GM12878 (cell line): ENCODE measurements at regions not wholly inside any gene's neighbourhood (a gene's known extent, or its start where the extent isn't known, plus 50 kb on each side); places are given as distances from the start of the nearest gene placed in this dataset.

Experiments used
- ATAC-seq: fragments of 200-7000 bp; cut with Tn5 transposase; 3 replicates; pipeline ENCODE4 v1.9.1; 2020; ENCODE audit warnings: mild to moderate bottlenecking, moderate library complexity
- BruUV-seq: library from RNA; stranded (reverse); fragments of 400-500 nt; replicated peaks from 2 replicates; lab custom pipeline; 2021; lab: Mats Ljungman, UMichigan
- CTCF ChIA-PET: fragments of 300-600 bp; sonication (Branson Sonifier 250); formaldehyde crosslinking; extraction: SDS; loops from one replicate; lab custom pipeline; 2021; ENCODE audit warnings: inconsistent platforms; lab: Yijun Ruan, JAX
- POLR2A ChIA-PET: fragments of 350-600 bp; formaldehyde crosslinking; extraction: SDS; loops from one replicate; lab custom pipeline; 2021; ENCODE audit warnings: inconsistent platforms; lab: Charles Lee
- RAD21 ChIA-PET: fragments of 300-600 bp; sonication (Branson Sonifier 250); formaldehyde crosslinking; loops from one replicate; lab custom pipeline; 2023; ENCODE audit warnings: antibody characterized with exemption; ENCODE audit not compliant: unreplicated experiment; lab: Charles Lee
- SMC1A ChIA-PET: fragments of 300-600 bp; sonication (Branson Sonifier 250); formaldehyde crosslinking; loops from one replicate; lab custom pipeline; 2023; ENCODE audit not compliant: unreplicated experiment, uncharacterized antibody; lab: Charles Lee
- DNase-seq: peaks from one replicate; pipeline ENCODE4 v3.0.0-alpha.2; 2011; ENCODE audit warnings: low read depth, low spot score
- FAIRE-seq: peaks from 3 replicates; lab custom pipeline; 2011; peaks lifted over from hg19 to GRCh38; lab: Jason Lieb, UNC
- H2AFZ ChIP-seq: 2 replicates; pipeline ENCODE4 v1.6.0; 2011; ENCODE audit warnings: low read depth, low read length, control low read depth; ENCODE audit not compliant: control insufficient read depth
- H3K27ac ChIP-seq: 2 replicates; pipeline ENCODE4 v1.5.1; 2011; ENCODE audit warnings: control low read depth; ENCODE audit not compliant: control insufficient read depth, insufficient read depth
- H3K27me3 ChIP-seq, 2 experiments: replicated peaks in 1 of 2; 2 replicates each; pipeline versions ENCODE4 v1.6.0 to v1.6.1; 2011; ENCODE audit warnings: low read length in 1 of 2; ENCODE audit not compliant: control insufficient read depth in 2 of 2, insufficient read depth in 2 of 2
- H3K36me3 ChIP-seq, 2 experiments: 2 replicates each; pipeline ENCODE4 v1.5.1; 2011; ENCODE audit warnings: low read length in 1 of 2; ENCODE audit not compliant: control insufficient read depth in 2 of 2, insufficient read depth in 2 of 2
- H3K4me1 ChIP-seq: 2 replicates; pipeline ENCODE4 v1.6.1; 2011; ENCODE audit warnings: mild to moderate bottlenecking, low read length, moderate library complexity, mixed read lengths; ENCODE audit not compliant: control insufficient read depth, insufficient read depth
- H3K4me2 ChIP-seq: 2 replicates; pipeline ENCODE4 v1.6.0; 2011; ENCODE audit warnings: control low read depth; ENCODE audit not compliant: control insufficient read depth, insufficient read depth
- H3K4me3 ChIP-seq: fragments of 200-600 bp; sonication (generic); 2 replicates; pipeline ENCODE4 v1.5.1; 2016
- H3K79me2 ChIP-seq: 2 replicates; pipeline ENCODE4 v1.6.0; 2011; ENCODE audit warnings: low read length; ENCODE audit not compliant: control insufficient read depth, insufficient read depth
- H3K9ac ChIP-seq: 2 replicates; pipeline ENCODE4 v1.8.0; 2011; ENCODE audit warnings: low read length, control low read depth, mixed read lengths; ENCODE audit not compliant: control insufficient read depth, insufficient read depth
- H3K9me3 ChIP-seq: replicated peaks from 3 replicates; pipeline ENCODE4 v1.5.1; 2011; ENCODE audit warnings: mild to moderate bottlenecking, low read length; ENCODE audit not compliant: control insufficient read depth, insufficient read depth
- H4K20me1 ChIP-seq: 2 replicates; pipeline ENCODE4 v1.6.0; 2011; ENCODE audit not compliant: control insufficient read depth, insufficient read depth
- ATF2 ChIP-seq: IDR thresholded peaks from 2 replicates; pipeline ENCODE4 v1.6.1; 2012; ENCODE audit warnings: low read length, inconsistent platforms
- DPF2 ChIP-seq: fragments of 450-650 bp; IDR thresholded peaks from 2 replicates; pipeline ENCODE4 v1.6.1; 2017; ENCODE audit warnings: mild to moderate bottlenecking
- ESRRA ChIP-seq: IDR thresholded peaks from 2 replicates; pipeline ENCODE4 v1.6.1; 2012; ENCODE audit warnings: mild to moderate bottlenecking, low read length, improper control_type of control experiment
- HDAC6 ChIP-seq: fragments of 200-600 bp; sonication (generic); IDR thresholded peaks from one replicate; pipeline ENCODE4 v1.8.0; 2017; ENCODE audit warnings: antibody characterized with exemption; ENCODE audit not compliant: unreplicated experiment
- KAT2A ChIP-seq: conservative IDR thresholded peaks from 2 replicates; pipeline ENCODE4 v1.6.1; 2011; ENCODE audit warnings: low read depth, low read length; ENCODE audit not compliant: control insufficient read depth
- MTA3 ChIP-seq: IDR thresholded peaks from 2 replicates; pipeline ENCODE4 v1.6.1; 2012; ENCODE audit warnings: low read length, inconsistent platforms, borderline replicate concordance
- SIX5 ChIP-seq: IDR thresholded peaks from 2 replicates; pipeline ENCODE4 v1.6.1; 2011; ENCODE audit warnings: mild to moderate bottlenecking, low read depth, low read length, moderate library complexity; ENCODE audit not compliant: severe bottlenecking
- TCF7 ChIP-seq: IDR thresholded peaks from 2 replicates; pipeline ENCODE4 v1.6.1; 2014; ENCODE audit warnings: antibody characterized with exemption, borderline replicate concordance
- WGBS: methylation state at CpG from one replicate; pipeline ENCODE4 v1.1.6; 2016; ENCODE audit warnings: low lambda C conversion rate; ENCODE audit not compliant: insufficient replicate concordance, insufficient coverage; ENCODE audit errors: missing lambda C conversion rate; 5-methylcytosine and 5-hydroxymethylcytosine counted together
- in situ Hi-C: fragments of 300-500 bp; cut with MboI; formaldehyde crosslinking; loops from 9 replicates; pipeline ENCODE4 v1.14.3; 2018; ENCODE audit warnings: mixed read lengths
- intact Hi-C: fragments of 100-400 bp; cut with micrococcal nuclease; formaldehyde crosslinking; loops from one replicate; pipeline ENCODE4 v1.14.2; 2022; ENCODE audit not compliant: unreplicated experiment
- TF ChIP-seq, protein P1 (sequence below): IDR thresholded peaks from 2 replicates; pipeline ENCODE4 v1.6.1; 2012; ENCODE audit warnings: low read depth, low read length, improper control_type of control experiment

DNA sequence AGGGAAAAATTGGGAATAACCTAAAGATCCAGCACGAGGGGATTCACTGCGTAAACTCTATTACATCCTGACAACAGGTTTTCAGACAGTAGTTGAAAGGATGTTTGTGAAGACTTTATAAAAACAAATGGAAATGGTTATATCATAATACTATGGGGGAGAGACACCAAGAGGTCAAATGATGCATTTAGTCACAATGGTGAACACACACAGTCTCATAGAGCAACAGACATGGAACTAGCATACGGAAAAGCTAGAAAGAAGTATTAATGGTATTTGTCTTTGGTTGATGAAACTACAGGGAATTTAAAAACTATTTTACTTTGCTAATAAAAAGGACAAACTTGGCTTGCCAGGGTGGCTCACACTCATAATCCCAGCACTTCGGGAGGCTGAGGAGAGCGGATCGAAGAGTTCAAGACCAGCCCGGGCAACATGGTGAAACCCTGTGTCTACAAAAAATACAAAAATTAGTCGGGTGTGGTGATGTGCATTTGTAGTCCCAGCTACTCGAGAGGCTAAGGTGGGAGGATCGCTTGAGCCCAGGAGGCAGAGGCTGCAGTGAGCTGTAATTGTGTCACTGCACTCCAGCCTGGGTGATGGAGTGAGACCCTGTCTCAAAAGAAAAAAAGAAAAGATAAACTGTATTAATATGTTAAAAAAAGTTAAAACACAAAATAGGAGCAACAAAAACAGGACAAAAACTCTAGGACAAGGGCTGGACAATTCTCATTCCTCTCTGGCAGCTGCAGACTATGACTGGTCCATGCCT, 94.8 kb downstream of the MYCN start:
- no TSS peak for BruUV-seq
- no peak for ATAC-seq
- ChIA-PET SMC1A (no interaction called here), POLR2A (no interaction called here), CTCF (interaction anchor here (0.7 kb wide), 1 partner anchor 126 kb away, joined by 4 read pairs; no protein-coding TSS in a partner anchor), RAD21 (no interaction called here)
- Histone ChIP-seq H3K4me1 (no peaks in the 10 kb centered on the region), H4K20me1 (no peaks in the 10 kb centered on the region), H3K4me2 (no peak overlapping the region), H2AFZ (no peak overlapping the region), H3K36me3 (no peaks in the 10 kb centered on the region), H3K9ac (no peak overlapping the region), H3K9me3 (no peaks in the 10 kb centered on the region), H3K27ac (no peak overlapping the region), H3K27me3 (no peaks in the 10 kb centered on the region; a peak in 1 of 4 replicates), H3K79me2 (no peaks in the 10 kb centered on the region), H3K4me3 (no peak overlapping the region)
- in situ Hi-C loops (no loop called here), intact Hi-C loops (no loop called here)
- FAIRE-seq = no peak
- TF ChIP-seq TCF7 (no peak), SIX5 (no peak), KAT2A (no peak), ATF2 (no peak), DPF2 (no peak), HDAC6 (no peak), ESRRA (no peak), MTA3 (no peak)
- TF ChIP-seq, protein P1, sequence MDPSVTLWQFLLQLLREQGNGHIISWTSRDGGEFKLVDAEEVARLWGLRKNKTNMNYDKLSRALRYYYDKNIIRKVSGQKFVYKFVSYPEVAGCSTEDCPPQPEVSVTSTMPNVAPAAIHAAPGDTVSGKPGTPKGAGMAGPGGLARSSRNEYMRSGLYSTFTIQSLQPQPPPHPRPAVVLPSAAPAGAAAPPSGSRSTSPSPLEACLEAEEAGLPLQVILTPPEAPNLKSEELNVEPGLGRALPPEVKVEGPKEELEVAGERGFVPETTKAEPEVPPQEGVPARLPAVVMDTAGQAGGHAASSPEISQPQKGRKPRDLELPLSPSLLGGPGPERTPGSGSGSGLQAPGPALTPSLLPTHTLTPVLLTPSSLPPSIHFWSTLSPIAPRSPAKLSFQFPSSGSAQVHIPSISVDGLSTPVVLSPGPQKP = no peak
- 44% methylated on average over 10 of the region's 10 CpGs for WGBS
- no peak for DNase-seq
